Trophoblast cell (in vitro differentiated cells and primary cell): ENCODE measurements at regions not wholly inside any gene's neighbourhood (a gene's known extent, or its start where the extent isn't known, plus 50 kb on each side); places are given as distances from the start of the nearest gene placed in this dataset.

Source experiments
- DNase-seq, 2 donors: peaks; one replicate each; pipeline ENCODE4 v3.0.0-alpha.2; 2016
- H2AFZ ChIP-seq: 2 replicates; pipeline ENCODE4 v1.6.1; 2013; ENCODE audit warnings: low read length, moderate library complexity, mild to moderate bottlenecking; ENCODE audit not compliant: insufficient read depth, poor library complexity
- H2AK5ac ChIP-seq: 2 replicates; pipeline ENCODE4 v1.6.1; 2013; ENCODE audit warnings: mild to moderate bottlenecking, low read length
- H2BK120ac ChIP-seq: 2 replicates; pipeline ENCODE4 v1.6.1; 2013; ENCODE audit warnings: low read length, mild to moderate bottlenecking, moderate library complexity; ENCODE audit not compliant: insufficient read depth, poor library complexity
- H2BK12ac ChIP-seq: 2 replicates; pipeline ENCODE4 v1.6.1; 2013; ENCODE audit warnings: mild to moderate bottlenecking, low read length, moderate library complexity
- H2BK5ac ChIP-seq: 2 replicates; pipeline ENCODE4 v1.6.1; 2013; ENCODE audit warnings: low read length, low read depth, moderate library complexity, mild to moderate bottlenecking; ENCODE audit not compliant: poor library complexity
- H3K14ac ChIP-seq: 2 replicates; pipeline ENCODE4 v1.6.1; 2013; ENCODE audit warnings: mild to moderate bottlenecking, low read length
- H3K18ac ChIP-seq: 2 replicates; pipeline ENCODE4 v1.6.1; 2013; ENCODE audit warnings: mild to moderate bottlenecking, low read length
- H3K23ac ChIP-seq: 2 replicates; pipeline ENCODE4 v1.6.1; 2013; ENCODE audit warnings: low read length
- H3K27ac ChIP-seq: 2 replicates; pipeline ENCODE4 v1.5.1; 2013; ENCODE audit warnings: low read depth, mild to moderate bottlenecking, inconsistent platforms, low read length, moderate library complexity
- H3K27me3 ChIP-seq: 2 replicates; pipeline ENCODE4 v1.6.1; 2013; ENCODE audit warnings: inconsistent platforms, mild to moderate bottlenecking, low read length, moderate library complexity; ENCODE audit not compliant: insufficient read depth
- H3K36me3 ChIP-seq, 2 experiments: 1 replicate in 1 of 2; 2 replicates in 1 of 2; pipeline ENCODE4 v1.6.1; 2013; ENCODE audit warnings: low read length in 2 of 2, mild to moderate bottlenecking in 2 of 2, moderate library complexity in 1 of 2; ENCODE audit not compliant: insufficient read depth in 2 of 2, control insufficient read depth in 1 of 2
- H3K4ac ChIP-seq: 2 replicates; pipeline ENCODE4 v1.6.1; 2013; ENCODE audit warnings: low read depth, mild to moderate bottlenecking, low read length, moderate library complexity
- H3K4me1 ChIP-seq, 2 experiments: 1 replicate in 1 of 2; 2 replicates in 1 of 2; pipeline ENCODE4 v1.6.1; 2013; ENCODE audit warnings: low read length in 2 of 2, mild to moderate bottlenecking in 2 of 2, moderate library complexity in 1 of 2; ENCODE audit not compliant: insufficient read depth in 2 of 2, control insufficient read depth in 1 of 2
- H3K4me2 ChIP-seq: 2 replicates; pipeline ENCODE4 v1.6.1; 2013; ENCODE audit warnings: inconsistent platforms, mild to moderate bottlenecking, low read length, moderate library complexity
- H3K4me3 ChIP-seq: 2 replicates; pipeline ENCODE4 v1.5.1; 2013; ENCODE audit warnings: mild to moderate bottlenecking, low read depth, low read length, inconsistent platforms
- H3K79me1 ChIP-seq: one replicate; pipeline ENCODE4 v1.6.1; 2013; ENCODE audit warnings: low read length
- H3K79me2 ChIP-seq: 2 replicates; pipeline ENCODE4 v1.6.1; 2013; ENCODE audit warnings: low read length, mild to moderate bottlenecking; ENCODE audit not compliant: control insufficient read depth, insufficient read depth, poor library complexity
- H3K9ac ChIP-seq: 2 replicates; pipeline ENCODE4 v1.6.1; 2013; ENCODE audit warnings: mild to moderate bottlenecking, low read length
- H3K9me3 ChIP-seq: 2 replicates; pipeline ENCODE4 v1.6.1; 2013; ENCODE audit warnings: low read depth, mild to moderate bottlenecking, control low read depth, inconsistent platforms, low read length; ENCODE audit not compliant: insufficient read depth
- H4K12ac ChIP-seq: 2 replicates; pipeline ENCODE4 v1.6.1; 2013; ENCODE audit warnings: low read depth, mild to moderate bottlenecking, low read length, moderate library complexity
- H4K8ac ChIP-seq: 2 replicates; pipeline ENCODE4 v1.6.1; 2013; ENCODE audit warnings: low read depth, mild to moderate bottlenecking, low read length, moderate library complexity
- H4K91ac ChIP-seq: one replicate; pipeline ENCODE4 v1.6.1; 2013; ENCODE audit warnings: low read depth, mild to moderate bottlenecking, low read length, moderate library complexity
- WGBS: extraction: QIAGEN DNeasy Blood & Tissue Kit; methylation state at CpG from one replicate; pipeline ENCODE4 v1.1.7; 2013; ENCODE audit warnings: missing lambda C conversion rate; ENCODE audit not compliant: insufficient read length, insufficient coverage; ENCODE audit errors: extremely low coverage; 5-methylcytosine and 5-hydroxymethylcytosine counted together

- H3K9me3 ChIP-seq = no peaks in the 10 kb centered on the region
- no peak overlapping the region for H2AK5ac ChIP-seq
- H3K4ac ChIP-seq = no peak overlapping the region
- H2AFZ ChIP-seq = no peak overlapping the region
- no peak overlapping the region for H3K27ac ChIP-seq
- H3K23ac ChIP-seq = no peak overlapping the region
- peaks cover 3% of the 10 kb centered on the region for H3K79me2 ChIP-seq
- no peak overlapping the region for H2BK5ac ChIP-seq
- no peak overlapping the region for H4K8ac ChIP-seq
- H3K14ac ChIP-seq = no peak overlapping the region
- no peak overlapping the region for H4K91ac ChIP-seq
- H3K79me1 ChIP-seq = peaks cover 7% of the 10 kb centered on the region
- H4K12ac ChIP-seq = no peak overlapping the region
- no peak overlapping the region for H3K9ac ChIP-seq
- H3K36me3 ChIP-seq = no peaks in the 10 kb centered on the region
- H2BK12ac ChIP-seq = no peak overlapping the region
- H3K27me3 ChIP-seq = no peaks in the 10 kb centered on the region
- no peak overlapping the region for H3K18ac ChIP-seq
- DNase-seq = no peak
- H3K4me1 ChIP-seq = peaks cover 4 to 5% of the 10 kb centered on the region in 2 experiments
- no peak overlapping the region for H2BK120ac ChIP-seq
- H3K4me3 ChIP-seq = no peak overlapping the region
- no peak overlapping the region for H3K4me2 ChIP-seq
- no CpG with 5 or more reads among the region's 1 CpG for WGBS
These were observed 322.2 kb upstream of the ZNF521 start for GRCh38 chr18:25674183-25674582.

GRCh38 chr18:25672490-25672889, 320.5 kb upstream of the ZNF521 start:
- Histone ChIP-seq H3K4me2 (no peak overlapping the region), H3K27me3 (no peaks in the 10 kb centered on the region), H3K79me1 (peaks cover 10% of the 10 kb centered on the region), H4K91ac (peak overlapping the region; percentile 79), H3K9me3 (no peaks in the 10 kb centered on the region), H2AK5ac (peak overlapping the region; percentile 73), H3K23ac (no peak overlapping the region), H3K79me2 (peaks cover 3% of the 10 kb centered on the region), H2BK5ac (no peak overlapping the region), H2AFZ (no peak overlapping the region), H4K8ac (peak overlapping the region; percentile 13), H3K4ac (no peak overlapping the region), H3K27ac (no peak overlapping the region), H3K4me3 (no peak overlapping the region), H3K36me3 (no peaks in the 10 kb centered on the region), H2BK12ac (peak overlapping the region; percentile 85), H3K9ac (no peak overlapping the region), H3K18ac (no peak overlapping the region), H2BK120ac (peak overlapping the region; percentile 64), H3K14ac (peak overlapping the region; percentile 24), H4K12ac (no peak overlapping the region), H3K4me1 (peaks cover 4 to 9% of the 10 kb centered on the region in 2 experiments)
- DNase-seq = no peak
- WGBS = no CpG with 5 or more reads among the region's 4 CpGs

DNA sequence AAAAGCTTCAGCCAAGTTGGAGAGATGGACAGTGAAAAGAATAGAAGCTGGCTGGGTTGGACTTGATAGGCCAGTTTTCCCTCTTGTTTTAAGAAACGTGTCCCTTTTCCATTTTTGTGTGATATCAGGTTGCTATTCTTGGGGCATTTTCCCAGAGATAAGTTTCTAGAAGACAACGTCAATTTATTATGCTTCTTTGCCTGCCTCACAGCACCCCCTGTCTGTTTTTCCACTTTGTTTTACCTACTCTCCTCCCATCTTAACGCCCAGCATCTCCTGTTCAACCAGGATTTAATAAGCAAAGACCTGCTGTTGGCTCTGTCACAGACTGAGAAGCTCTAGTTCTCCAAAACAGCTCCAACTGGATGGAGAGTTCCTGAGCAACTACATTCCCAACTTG, 317.8 kb upstream of the ZNF521 start:
- H3K14ac ChIP-seq = no peak overlapping the region
- no peak overlapping the region for H3K27ac ChIP-seq
- H3K9ac ChIP-seq = no peak overlapping the region
- H3K4me2 ChIP-seq = no peak overlapping the region
- H3K36me3 ChIP-seq = no peaks in the 10 kb centered on the region
- no peak overlapping the region for H2BK120ac ChIP-seq
- no peak overlapping the region for H3K4me3 ChIP-seq
- no peak overlapping the region for H3K18ac ChIP-seq
- no peak overlapping the region for H4K91ac ChIP-seq
- no peak overlapping the region for H3K23ac ChIP-seq
- H3K79me1 ChIP-seq = peaks cover 11% of the 10 kb centered on the region
- no peak overlapping the region for H3K4ac ChIP-seq
- H4K12ac ChIP-seq = no peak overlapping the region
- no CpG with 5 or more reads among the region's 3 CpGs for WGBS
- no peak for DNase-seq
- no peaks in the 10 kb centered on the region for H3K27me3 ChIP-seq
- no peaks in the 10 kb centered on the region for H3K79me2 ChIP-seq
- peak overlapping the region; percentile 40 for H2BK12ac ChIP-seq
- H3K4me1 ChIP-seq = peaks cover 0 to 5% of the 10 kb centered on the region in 2 experiments
- no peaks in the 10 kb centered on the region for H3K9me3 ChIP-seq
- no peak overlapping the region for H2AK5ac ChIP-seq
- H4K8ac ChIP-seq = no peak overlapping the region
- no peak overlapping the region for H2BK5ac ChIP-seq
- H2AFZ ChIP-seq = no peak overlapping the region

DNA sequence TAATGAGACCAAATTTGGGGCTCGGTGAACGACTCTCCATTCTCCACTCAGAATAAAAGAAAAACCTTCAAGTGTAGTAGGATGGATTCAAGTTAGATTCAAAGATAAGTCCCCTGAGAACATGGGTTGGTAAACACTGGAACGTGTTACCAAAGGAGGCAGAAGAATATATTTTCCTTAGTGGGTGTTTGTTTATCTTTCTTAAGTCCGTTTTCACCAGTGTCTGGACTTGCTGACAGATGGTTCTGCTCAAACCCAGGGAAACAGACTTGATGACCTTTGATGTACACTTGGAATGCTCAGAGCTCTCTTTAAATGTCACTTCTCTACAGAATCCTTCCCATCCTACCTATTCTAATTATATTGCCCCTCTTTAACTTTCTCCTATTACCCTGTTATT, 310.3 kb upstream of the ZNF521 start:
- Histone ChIP-seq H2AK5ac (no peak overlapping the region), H3K9me3 (no peaks in the 10 kb centered on the region), H3K27ac (peak overlapping the region; percentile 60), H4K8ac (no peak overlapping the region), H3K4me2 (peak overlapping the region; percentile 37), H2BK5ac (no peak overlapping the region), H3K27me3 (no peaks in the 10 kb centered on the region), H4K12ac (no peak overlapping the region), H2BK12ac (no peak overlapping the region), H3K4ac (no peak overlapping the region), H3K23ac (no peak overlapping the region), H3K14ac (no peak overlapping the region), H3K4me3 (no peak overlapping the region), H3K18ac (no peak overlapping the region), H3K79me1 (peaks cover 8% of the 10 kb centered on the region), H3K9ac (no peak overlapping the region), H3K79me2 (no peaks in the 10 kb centered on the region), H3K4me1 (peaks cover 2 to 6% of the 10 kb centered on the region in 2 experiments), H4K91ac (no peak overlapping the region), H2AFZ (no peak overlapping the region), H2BK120ac (no peak overlapping the region), H3K36me3 (no peaks in the 10 kb centered on the region)
- no peak for DNase-seq
- WGBS = no CpG with 5 or more reads among the region's 4 CpGs
